Trophoblast cell (in vitro differentiated cells and primary cell): ENCODE measurements at regions not wholly inside any gene's neighbourhood (a gene's known extent, or its start where the extent isn't known, plus 50 kb on each side); places are given as distances from the start of the nearest gene placed in this dataset.

Experiments used
- DNase-seq, 2 donors: peaks; one replicate each; pipeline ENCODE4 v3.0.0-alpha.2; 2016
- H2AFZ ChIP-seq: 2 replicates; pipeline ENCODE4 v1.6.1; 2013; ENCODE audit warnings: low read length, moderate library complexity, mild to moderate bottlenecking; ENCODE audit not compliant: insufficient read depth, poor library complexity
- H2AK5ac ChIP-seq: 2 replicates; pipeline ENCODE4 v1.6.1; 2013; ENCODE audit warnings: mild to moderate bottlenecking, low read length
- H2BK120ac ChIP-seq: 2 replicates; pipeline ENCODE4 v1.6.1; 2013; ENCODE audit warnings: low read length, mild to moderate bottlenecking, moderate library complexity; ENCODE audit not compliant: insufficient read depth, poor library complexity
- H2BK12ac ChIP-seq: 2 replicates; pipeline ENCODE4 v1.6.1; 2013; ENCODE audit warnings: mild to moderate bottlenecking, low read length, moderate library complexity
- H2BK5ac ChIP-seq: 2 replicates; pipeline ENCODE4 v1.6.1; 2013; ENCODE audit warnings: low read length, low read depth, moderate library complexity, mild to moderate bottlenecking; ENCODE audit not compliant: poor library complexity
- H3K14ac ChIP-seq: 2 replicates; pipeline ENCODE4 v1.6.1; 2013; ENCODE audit warnings: mild to moderate bottlenecking, low read length
- H3K18ac ChIP-seq: 2 replicates; pipeline ENCODE4 v1.6.1; 2013; ENCODE audit warnings: mild to moderate bottlenecking, low read length
- H3K23ac ChIP-seq: 2 replicates; pipeline ENCODE4 v1.6.1; 2013; ENCODE audit warnings: low read length
- H3K27ac ChIP-seq: 2 replicates; pipeline ENCODE4 v1.5.1; 2013; ENCODE audit warnings: low read depth, mild to moderate bottlenecking, inconsistent platforms, low read length, moderate library complexity
- H3K27me3 ChIP-seq: 2 replicates; pipeline ENCODE4 v1.6.1; 2013; ENCODE audit warnings: inconsistent platforms, mild to moderate bottlenecking, low read length, moderate library complexity; ENCODE audit not compliant: insufficient read depth
- H3K36me3 ChIP-seq, 2 experiments: 1 replicate in 1 of 2; 2 replicates in 1 of 2; pipeline ENCODE4 v1.6.1; 2013; ENCODE audit warnings: low read length in 2 of 2, mild to moderate bottlenecking in 2 of 2, moderate library complexity in 1 of 2; ENCODE audit not compliant: insufficient read depth in 2 of 2, control insufficient read depth in 1 of 2
- H3K4ac ChIP-seq: 2 replicates; pipeline ENCODE4 v1.6.1; 2013; ENCODE audit warnings: low read depth, mild to moderate bottlenecking, low read length, moderate library complexity
- H3K4me1 ChIP-seq, 2 experiments: 1 replicate in 1 of 2; 2 replicates in 1 of 2; pipeline ENCODE4 v1.6.1; 2013; ENCODE audit warnings: low read length in 2 of 2, mild to moderate bottlenecking in 2 of 2, moderate library complexity in 1 of 2; ENCODE audit not compliant: insufficient read depth in 2 of 2, control insufficient read depth in 1 of 2
- H3K4me2 ChIP-seq: 2 replicates; pipeline ENCODE4 v1.6.1; 2013; ENCODE audit warnings: inconsistent platforms, mild to moderate bottlenecking, low read length, moderate library complexity
- H3K4me3 ChIP-seq: 2 replicates; pipeline ENCODE4 v1.5.1; 2013; ENCODE audit warnings: mild to moderate bottlenecking, low read depth, low read length, inconsistent platforms
- H3K79me1 ChIP-seq: one replicate; pipeline ENCODE4 v1.6.1; 2013; ENCODE audit warnings: low read length
- H3K79me2 ChIP-seq: 2 replicates; pipeline ENCODE4 v1.6.1; 2013; ENCODE audit warnings: low read length, mild to moderate bottlenecking; ENCODE audit not compliant: control insufficient read depth, insufficient read depth, poor library complexity
- H3K9ac ChIP-seq: 2 replicates; pipeline ENCODE4 v1.6.1; 2013; ENCODE audit warnings: mild to moderate bottlenecking, low read length
- H3K9me3 ChIP-seq: 2 replicates; pipeline ENCODE4 v1.6.1; 2013; ENCODE audit warnings: low read depth, mild to moderate bottlenecking, control low read depth, inconsistent platforms, low read length; ENCODE audit not compliant: insufficient read depth
- H4K12ac ChIP-seq: 2 replicates; pipeline ENCODE4 v1.6.1; 2013; ENCODE audit warnings: low read depth, mild to moderate bottlenecking, low read length, moderate library complexity
- H4K8ac ChIP-seq: 2 replicates; pipeline ENCODE4 v1.6.1; 2013; ENCODE audit warnings: low read depth, mild to moderate bottlenecking, low read length, moderate library complexity
- H4K91ac ChIP-seq: one replicate; pipeline ENCODE4 v1.6.1; 2013; ENCODE audit warnings: low read depth, mild to moderate bottlenecking, low read length, moderate library complexity
- WGBS: extraction: QIAGEN DNeasy Blood & Tissue Kit; methylation state at CpG from one replicate; pipeline ENCODE4 v1.1.7; 2013; ENCODE audit warnings: missing lambda C conversion rate; ENCODE audit not compliant: insufficient read length, insufficient coverage; ENCODE audit errors: extremely low coverage; 5-methylcytosine and 5-hydroxymethylcytosine counted together

DNA sequence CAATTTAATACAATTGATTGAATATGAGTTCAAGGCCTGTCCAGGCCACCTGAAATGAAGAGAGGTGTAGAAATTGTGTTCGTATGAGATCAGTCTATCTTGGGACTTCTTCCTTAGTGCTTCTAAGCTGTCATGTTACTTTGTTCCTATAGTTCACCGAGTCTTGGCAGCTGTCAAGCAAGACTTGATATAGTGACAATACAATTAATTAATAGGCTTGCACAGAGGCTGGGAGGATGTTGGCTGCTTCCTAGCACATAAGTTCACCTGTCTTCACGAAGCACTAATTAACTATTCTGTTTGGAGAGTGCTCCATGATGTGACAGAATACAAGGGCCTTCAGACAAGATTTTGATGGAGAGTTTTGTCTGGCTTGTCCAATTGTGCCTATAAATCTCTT, 103.7 kb upstream of the CD96 start:
- H2BK5ac ChIP-seq = no peak overlapping the region
- no peak overlapping the region for H3K14ac ChIP-seq
- no peak overlapping the region for H2BK120ac ChIP-seq
- H3K4ac ChIP-seq = no peak overlapping the region
- no peak overlapping the region for H3K4me2 ChIP-seq
- H4K12ac ChIP-seq = no peak overlapping the region
- no peaks in the 10 kb centered on the region for H3K9me3 ChIP-seq
- H3K27ac ChIP-seq = no peak overlapping the region
- no peak overlapping the region for H4K8ac ChIP-seq
- H2BK12ac ChIP-seq = no peak overlapping the region
- no peak overlapping the region for H3K4me3 ChIP-seq
- H3K4me1 ChIP-seq = peaks cover 2 to 3% of the 10 kb centered on the region in 2 experiments
- no peak for DNase-seq
- H3K23ac ChIP-seq = no peak overlapping the region
- no peaks in the 10 kb centered on the region for H3K79me1 ChIP-seq
- no peak overlapping the region for H3K18ac ChIP-seq
- no peak overlapping the region for H4K91ac ChIP-seq
- H2AK5ac ChIP-seq = no peak overlapping the region
- no peaks in the 10 kb centered on the region for H3K79me2 ChIP-seq
- H3K36me3 ChIP-seq = no peaks in the 10 kb centered on the region
- no peak overlapping the region for H2AFZ ChIP-seq
- H3K9ac ChIP-seq = no peak overlapping the region
- no CpG with 5 or more reads among the region's 3 CpGs for WGBS
- H3K27me3 ChIP-seq = no peaks in the 10 kb centered on the region

DNA sequence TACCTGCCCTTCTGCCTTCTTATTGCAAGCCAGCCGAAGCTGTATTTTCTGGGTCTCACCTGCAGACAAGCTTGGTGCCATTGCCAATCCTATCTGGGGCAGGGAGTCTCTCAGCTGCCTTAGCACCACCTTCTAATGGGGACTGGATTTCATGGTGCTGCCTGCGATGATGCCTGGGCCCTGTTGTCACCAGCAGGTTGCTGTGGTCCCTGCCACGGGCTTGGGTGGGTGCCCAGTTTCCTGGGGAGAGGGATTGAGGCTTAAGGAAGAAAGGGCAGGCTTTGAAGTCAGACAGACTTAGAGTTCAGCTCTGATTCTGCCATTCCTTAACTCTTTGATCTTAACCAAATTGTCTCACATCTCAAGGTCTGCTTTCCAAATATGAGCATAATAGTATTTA, 87.4 kb upstream of the CD96 start:
- H3K4me2 ChIP-seq = no peak overlapping the region
- no peaks in the 10 kb centered on the region for H3K27me3 ChIP-seq
- H3K9me3 ChIP-seq = no peaks in the 10 kb centered on the region
- no CpG with 5 or more reads among the region's 3 CpGs for WGBS
- H3K4me1 ChIP-seq = no peaks in the 10 kb centered on the region
- no peak overlapping the region for H2BK5ac ChIP-seq
- no peaks in the 10 kb centered on the region for H3K36me3 ChIP-seq
- H2AK5ac ChIP-seq = no peak overlapping the region
- H3K23ac ChIP-seq = no peak overlapping the region
- H3K79me2 ChIP-seq = no peaks in the 10 kb centered on the region
- H3K27ac ChIP-seq = no peak overlapping the region
- H3K14ac ChIP-seq = no peak overlapping the region
- no peak overlapping the region for H3K9ac ChIP-seq
- no peak overlapping the region for H3K4ac ChIP-seq
- H4K12ac ChIP-seq = no peak overlapping the region
- no peak overlapping the region for H3K4me3 ChIP-seq
- no peak overlapping the region for H3K18ac ChIP-seq
- DNase-seq = no peak
- H2AFZ ChIP-seq = no peak overlapping the region
- H2BK12ac ChIP-seq = no peak overlapping the region
- H4K8ac ChIP-seq = peak overlapping the region; percentile 38
- peak overlapping the region; percentile 77 for H4K91ac ChIP-seq
- no peak overlapping the region for H2BK120ac ChIP-seq
- peaks cover 2% of the 10 kb centered on the region for H3K79me1 ChIP-seq

DNA sequence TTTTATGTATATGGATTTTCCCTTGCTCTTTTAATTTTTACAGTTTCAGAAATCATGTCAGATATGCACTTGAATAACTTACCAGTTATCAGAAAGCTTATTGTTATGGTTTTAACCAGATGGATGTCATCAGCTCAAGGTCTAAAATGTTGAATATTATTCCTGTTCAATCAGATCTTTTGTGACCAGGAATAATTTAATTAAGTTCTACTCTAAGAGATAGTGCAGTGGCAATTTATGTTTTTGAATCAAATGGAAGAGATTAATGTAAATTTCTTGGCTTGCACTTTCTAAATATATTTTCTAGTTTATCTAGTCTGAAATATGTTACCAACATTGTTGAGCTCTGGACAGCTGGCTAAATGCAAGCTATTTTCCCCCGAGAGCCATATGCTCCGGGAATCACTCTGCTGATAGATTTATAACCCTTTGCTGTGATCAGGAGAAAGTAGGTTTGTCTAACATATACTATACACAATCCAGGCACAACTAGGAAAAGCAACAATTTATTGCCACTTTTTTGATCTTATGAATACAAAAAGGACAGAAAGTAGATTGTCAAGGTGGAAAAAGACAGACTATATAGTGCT, 76.8 kb upstream of the CD96 start:
- Histone ChIP-seq H3K9ac (no peak overlapping the region), H4K8ac (no peak overlapping the region), H2BK120ac (no peak overlapping the region), H3K27ac (no peak overlapping the region), H3K4me3 (no peak overlapping the region), H4K91ac (no peak overlapping the region), H3K23ac (no peak overlapping the region), H3K4me2 (no peak overlapping the region), H3K79me1 (no peaks in the 10 kb centered on the region), H2BK5ac (no peak overlapping the region), H2AK5ac (no peak overlapping the region), H3K9me3 (no peaks in the 10 kb centered on the region), H3K4me1 (no peaks in the 10 kb centered on the region), H3K36me3 (no peaks in the 10 kb centered on the region), H3K18ac (no peak overlapping the region), H2BK12ac (no peak overlapping the region), H3K4ac (no peak overlapping the region), H4K12ac (no peak overlapping the region), H2AFZ (no peak overlapping the region), H3K79me2 (no peaks in the 10 kb centered on the region), H3K27me3 (no peaks in the 10 kb centered on the region), H3K14ac (no peak overlapping the region)
- no CpG with 5 or more reads among the region's 2 CpGs for WGBS
- no peak for DNase-seq

- no CpG with 5 or more reads among the region's 2 CpGs for WGBS
Observed at GRCh38 chr3:111470032-111470431, 72.0 kb upstream of the CD96 start.

More at GRCh38 chr3:111470032-111470431, 72.0 kb upstream of the CD96 start:
- H3K36me3 ChIP-seq = no peaks in the 10 kb centered on the region
- no peak for DNase-seq
- no peak overlapping the region for H3K14ac ChIP-seq
- no peak overlapping the region for H3K27ac ChIP-seq
- no peak overlapping the region for H3K4ac ChIP-seq
- no peak overlapping the region for H4K12ac ChIP-seq
- no peak overlapping the region for H4K91ac ChIP-seq
- H3K9ac ChIP-seq = no peak overlapping the region
- H3K27me3 ChIP-seq = no peaks in the 10 kb centered on the region
- H2AK5ac ChIP-seq = no peak overlapping the region
- no peak overlapping the region for H2BK120ac ChIP-seq
- no peak overlapping the region for H3K23ac ChIP-seq
- no peaks in the 10 kb centered on the region for H3K79me2 ChIP-seq
- no peak overlapping the region for H3K4me3 ChIP-seq
- no peak overlapping the region for H2AFZ ChIP-seq
- no peak overlapping the region for H2BK5ac ChIP-seq
- H3K4me2 ChIP-seq = no peak overlapping the region
- H3K4me1 ChIP-seq = peaks cover 7 to 9% of the 10 kb centered on the region in 2 experiments
- no peak overlapping the region for H2BK12ac ChIP-seq
- H4K8ac ChIP-seq = no peak overlapping the region
- no peak overlapping the region for H3K18ac ChIP-seq
- H3K9me3 ChIP-seq = no peaks in the 10 kb centered on the region
- H3K79me1 ChIP-seq = peaks cover 11% of the 10 kb centered on the region
